Ascending aorta (tissue), 2 donors: ENCODE measurements at regions not wholly inside any gene's neighbourhood (a gene's known extent, or its start where the extent isn't known, plus 50 kb on each side); places are given as distances from the start of the nearest gene placed in this dataset.

Experiments used
- DNase-seq, 2 donors: peaks; one replicate each; pipeline ENCODE4 v3.0.0-alpha.2; 2019; ENCODE audit warnings: low spot score in 2 of 2
- H3K27ac ChIP-seq, 2 donors: fragments of 200-600 bp; sonication (generic); one replicate each; pipeline ENCODE4 v1.5.1; 2016 to 2017; ENCODE audit warnings: mild to moderate bottlenecking in 1 of 2
- H3K27me3 ChIP-seq: fragments of 200-600 bp; sonication (generic); one replicate; pipeline ENCODE4 v1.5.1; 2017
- H3K36me3 ChIP-seq, 2 donors: fragments of 200-600 bp; sonication (generic); one replicate each; pipeline ENCODE4 v1.5.1; 2016
- H3K4me1 ChIP-seq, 2 donors: fragments of 200-600 bp; sonication (generic); one replicate each; pipeline ENCODE4 v1.5.1; 2016 to 2017; ENCODE audit warnings: mild to moderate bottlenecking in 1 of 2
- H3K4me3 ChIP-seq, 2 donors: fragments of 200-600 bp; sonication (generic); one replicate each; pipeline ENCODE4 v1.5.1; 2016 to 2017; ENCODE audit warnings: mild to moderate bottlenecking in 1 of 2
- H3K9me3 ChIP-seq, 2 donors: fragments of 200-600 bp; sonication (generic); one replicate each; pipeline ENCODE4 v1.5.1; 2016
- intact Hi-C: fragments of 100-400 bp; cut with DNase I; formaldehyde crosslinking; loops from one replicate; pipeline ENCODE4 v1.15.1; 2023
- TF ChIP-seq, protein P1 (sequence below), 3 experiments: fragments of 200-600 bp in 2 of 3; fragments of 450-650 bp in 1 of 3; sonication (generic) in 2 of 3; IDR thresholded peaks; one replicate each; pipeline ENCODE4 v1.5.1; 2016 to 2019; ENCODE audit warnings: antibody characterized with exemption in 3 of 3, mild to moderate bottlenecking in 1 of 3, moderate library complexity in 1 of 3

GRCh38 chr14:43903209-43903608 is 603.9 kb downstream of the FSCB start:
- Histone ChIP-seq H3K9me3 (no peaks in the 10 kb centered on the region), H3K27me3 (no peaks in the 10 kb centered on the region), H3K27ac (no peak overlapping the region), H3K4me3 (no peak overlapping the region), H3K4me1 (no peaks in the 10 kb centered on the region), H3K36me3 (no peaks in the 10 kb centered on the region)
- TF ChIP-seq, protein P1, sequence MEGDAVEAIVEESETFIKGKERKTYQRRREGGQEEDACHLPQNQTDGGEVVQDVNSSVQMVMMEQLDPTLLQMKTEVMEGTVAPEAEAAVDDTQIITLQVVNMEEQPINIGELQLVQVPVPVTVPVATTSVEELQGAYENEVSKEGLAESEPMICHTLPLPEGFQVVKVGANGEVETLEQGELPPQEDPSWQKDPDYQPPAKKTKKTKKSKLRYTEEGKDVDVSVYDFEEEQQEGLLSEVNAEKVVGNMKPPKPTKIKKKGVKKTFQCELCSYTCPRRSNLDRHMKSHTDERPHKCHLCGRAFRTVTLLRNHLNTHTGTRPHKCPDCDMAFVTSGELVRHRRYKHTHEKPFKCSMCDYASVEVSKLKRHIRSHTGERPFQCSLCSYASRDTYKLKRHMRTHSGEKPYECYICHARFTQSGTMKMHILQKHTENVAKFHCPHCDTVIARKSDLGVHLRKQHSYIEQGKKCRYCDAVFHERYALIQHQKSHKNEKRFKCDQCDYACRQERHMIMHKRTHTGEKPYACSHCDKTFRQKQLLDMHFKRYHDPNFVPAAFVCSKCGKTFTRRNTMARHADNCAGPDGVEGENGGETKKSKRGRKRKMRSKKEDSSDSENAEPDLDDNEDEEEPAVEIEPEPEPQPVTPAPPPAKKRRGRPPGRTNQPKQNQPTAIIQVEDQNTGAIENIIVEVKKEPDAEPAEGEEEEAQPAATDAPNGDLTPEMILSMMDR (IDR thresholded peaks at IDR 0.05) = no peak
- intact Hi-C loops = no loop called here
- no peak for DNase-seq

- TF ChIP-seq, protein P1 (IDR thresholded peaks at IDR 0.05) = no peak
- Histone ChIP-seq H3K9me3 (no peaks in the 10 kb centered on the region), H3K27me3 (no peaks in the 10 kb centered on the region), H3K4me1 (no peaks in the 10 kb centered on the region), H3K36me3 (no peaks in the 10 kb centered on the region), H3K27ac (no peak overlapping the region), H3K4me3 (no peak overlapping the region)
- DNase-seq = no peak
- intact Hi-C loops = no loop called here
Measured at GRCh38 chr14:43901911-43902673, 605.0 kb downstream of the FSCB start.

DNA sequence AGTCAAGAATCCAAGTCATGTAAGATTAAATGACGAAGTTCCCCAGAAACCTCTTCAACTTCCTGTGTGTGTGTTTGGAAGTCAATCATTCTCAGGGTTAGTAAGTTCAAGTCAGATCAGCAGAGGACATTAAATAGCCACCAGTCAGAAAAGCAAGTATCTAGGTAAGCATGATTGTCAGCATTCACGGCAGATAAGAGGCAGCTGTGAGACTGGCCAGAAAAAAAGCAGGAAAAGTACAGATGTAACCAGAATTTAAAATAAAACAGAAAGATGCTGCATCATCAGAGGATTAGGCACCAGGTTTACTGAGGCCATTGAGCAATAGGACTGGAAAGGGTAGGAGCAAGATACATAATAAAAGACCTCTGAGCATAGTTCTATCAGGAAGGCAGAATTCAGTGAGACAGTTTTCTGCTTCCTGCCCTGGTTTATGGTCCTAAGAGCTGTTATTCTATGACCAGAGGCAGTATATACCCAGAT is 606.9 kb downstream of the FSCB start:
- Histone ChIP-seq H3K27me3 (no peaks in the 10 kb centered on the region), H3K27ac (no peak overlapping the region), H3K4me1 (no peaks in the 10 kb centered on the region), H3K36me3 (no peaks in the 10 kb centered on the region), H3K9me3 (no peaks in the 10 kb centered on the region), H3K4me3 (no peak overlapping the region)
- TF ChIP-seq, protein P1 (IDR thresholded peaks at IDR 0.05) = no peak
- DNase-seq = no peak
- intact Hi-C loops = no loop called here

- Histone ChIP-seq H3K4me3 (no peak overlapping the region), H3K36me3 (no peaks in the 10 kb centered on the region), H3K27me3 (no peaks in the 10 kb centered on the region), H3K9me3 (no peaks in the 10 kb centered on the region), H3K4me1 (no peaks in the 10 kb centered on the region), H3K27ac (no peak overlapping the region)
- TF ChIP-seq, protein P1 (IDR thresholded peaks at IDR 0.05) = no peak
- DNase-seq = no peak
- intact Hi-C loops = no loop called here
Measured at GRCh38 chr14:43898687-43899086, 608.4 kb downstream of the FSCB start.

GRCh38 chr14:43896044-43896443 is 611.0 kb downstream of the FSCB start:
- Histone ChIP-seq H3K27ac (no peak overlapping the region), H3K4me3 (no peak overlapping the region), H3K4me1 (no peaks in the 10 kb centered on the region), H3K36me3 (no peaks in the 10 kb centered on the region), H3K27me3 (no peaks in the 10 kb centered on the region), H3K9me3 (no peaks in the 10 kb centered on the region)
- intact Hi-C loops = no loop called here
- TF ChIP-seq, protein P1 (IDR thresholded peaks at IDR 0.05) = no peak
- no peak for DNase-seq
